ENCODE measurements at regions not wholly inside any gene's neighbourhood (a gene's known extent, or its start where the extent isn't known, plus 50 kb on each side); places are given as distances from the start of the nearest gene placed in this dataset.
"Not testable (repeated sequence)": the region's sequence is repeated elsewhere in the genome, so short reads cannot be mapped to it uniquely, and the experiment has no call there.

DNA sequence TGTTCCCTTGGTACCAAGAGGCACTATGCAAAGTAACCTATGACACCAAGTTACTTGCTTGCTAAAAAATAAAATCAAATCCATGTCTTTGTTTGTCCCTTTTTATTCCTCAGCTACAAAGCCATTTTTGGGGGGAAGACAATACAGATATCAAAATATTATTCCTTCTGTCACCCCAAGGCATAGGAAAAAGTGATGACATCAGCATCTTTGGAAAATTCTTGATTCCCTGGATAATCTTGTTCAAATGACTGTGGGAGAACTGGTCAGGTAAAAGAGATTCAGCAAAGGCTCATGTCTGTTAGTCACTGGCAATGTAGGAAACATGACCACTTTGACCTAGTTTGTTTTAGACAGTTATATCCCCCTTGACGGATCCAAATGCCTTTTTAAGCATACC lies 373.1 kb downstream of the MAT2B start:
- Histone ChIP-seq H3K9me3 (ENCODE audit: control insufficient read depth, insufficient read depth, low read depth, low read length) (no peaks in the 10 kb centered on the region), H3K36me3 (ENCODE audit: control insufficient read depth, insufficient read depth, low read length) (no peaks in the 10 kb centered on the region), H3K27me3 (ENCODE audit: control insufficient read depth, insufficient read depth, low read length) (no peaks in the 10 kb centered on the region), H3K4me3 (ENCODE audit: low read depth, low read length) (no peak overlapping the region), H3K27ac (ENCODE audit: low read depth, low read length) (no peak overlapping the region), H3K4me1 (ENCODE audit: control insufficient read depth, insufficient read depth, low read length) (no peaks in the 10 kb centered on the region), H3K9ac (ENCODE audit: low read length) (no peak overlapping the region)

DNA sequence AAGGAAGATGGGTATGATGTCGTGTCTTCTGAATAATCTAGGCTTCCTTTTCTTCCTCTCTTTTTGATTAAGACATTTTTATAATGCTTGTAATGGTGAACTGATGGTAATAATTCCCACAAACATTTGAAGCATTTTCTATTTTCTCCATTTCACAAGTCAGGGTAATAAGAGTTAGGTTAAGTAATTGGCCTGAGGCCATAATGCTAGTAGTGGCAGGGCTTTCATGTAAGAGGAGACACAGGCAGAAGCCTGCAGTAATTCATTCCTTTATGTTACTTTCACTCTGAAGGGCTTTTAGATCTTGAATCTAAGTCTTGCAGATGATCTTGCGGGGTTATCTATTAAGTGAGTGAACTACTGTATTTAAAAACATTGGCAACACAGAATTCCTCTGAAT lies 374.9 kb downstream of the MAT2B start:
- Histone ChIP-seq H3K36me3 (ENCODE audit: control insufficient read depth, insufficient read depth, low read length) (no peaks in the 10 kb centered on the region), H3K27ac (ENCODE audit: low read depth, low read length) (no peak overlapping the region), H3K27me3 (ENCODE audit: control insufficient read depth, insufficient read depth, low read length) (no peaks in the 10 kb centered on the region)

GRCh38 chr5:163885117-163885516 lies 379.7 kb downstream of the MAT2B start:
- no peak overlapping the region for H3K9ac ChIP-seq (ENCODE audit: low read length)
- H3K27ac ChIP-seq (ENCODE audit: low read depth, low read length), result no peak overlapping the region
- H3K9me3 ChIP-seq (ENCODE audit: control insufficient read depth, insufficient read depth, low read depth, low read length), result no peaks in the 10 kb centered on the region
- no peak overlapping the region for H3K4me3 ChIP-seq (ENCODE audit: low read depth, low read length)
- no peaks in the 10 kb centered on the region for H3K27me3 ChIP-seq (ENCODE audit: control insufficient read depth, insufficient read depth, low read length)
- H3K4me1 ChIP-seq (ENCODE audit: control insufficient read depth, insufficient read depth, low read length), result no peaks in the 10 kb centered on the region
- no peaks in the 10 kb centered on the region for H3K36me3 ChIP-seq (ENCODE audit: control insufficient read depth, insufficient read depth, low read length)

More for the DNA sequence above, 374.9 kb downstream of the MAT2B start:
- no peak overlapping the region for H3K4me3 ChIP-seq (ENCODE audit: low read depth, low read length)
- H3K4me1 ChIP-seq (ENCODE audit: control insufficient read depth, insufficient read depth, low read length), result no peaks in the 10 kb centered on the region
- no peak overlapping the region for H3K9ac ChIP-seq (ENCODE audit: low read length)
- H3K9me3 ChIP-seq (ENCODE audit: control insufficient read depth, insufficient read depth, low read depth, low read length), result no peaks in the 10 kb centered on the region

GRCh38 chr5:163887854-163888253 lies 382.4 kb downstream of the MAT2B start:
- Histone ChIP-seq H3K9ac (ENCODE audit: low read length) (no peak overlapping the region), H3K36me3 (ENCODE audit: control insufficient read depth, insufficient read depth, low read length) (no peaks in the 10 kb centered on the region), H3K27me3 (ENCODE audit: control insufficient read depth, insufficient read depth, low read length) (no peaks in the 10 kb centered on the region), H3K4me3 (ENCODE audit: low read depth, low read length) (no peak overlapping the region), H3K27ac (ENCODE audit: low read depth, low read length) (no peak overlapping the region), H3K4me1 (ENCODE audit: control insufficient read depth, insufficient read depth, low read length) (no peaks in the 10 kb centered on the region; the same call in 1 of the 2 replicates), H3K9me3 (ENCODE audit: control insufficient read depth, insufficient read depth, low read depth, low read length) (no peaks in the 10 kb centered on the region)

GRCh38 chr5:163888366-163888765 lies 382.9 kb downstream of the MAT2B start:
- no peaks in the 10 kb centered on the region for H3K9me3 ChIP-seq (ENCODE audit: control insufficient read depth, insufficient read depth, low read depth, low read length)
- no peaks in the 10 kb centered on the region for H3K36me3 ChIP-seq (ENCODE audit: control insufficient read depth, insufficient read depth, low read length)
- no peak overlapping the region for H3K4me3 ChIP-seq (ENCODE audit: low read depth, low read length)
- H3K27ac ChIP-seq (ENCODE audit: low read depth, low read length), result no peak overlapping the region
- no peak overlapping the region for H3K9ac ChIP-seq (ENCODE audit: low read length)
- no peaks in the 10 kb centered on the region; the same call in 1 of the 2 replicates for H3K4me1 ChIP-seq (ENCODE audit: control insufficient read depth, insufficient read depth, low read length)
- no peaks in the 10 kb centered on the region for H3K27me3 ChIP-seq (ENCODE audit: control insufficient read depth, insufficient read depth, low read length)

- H3K27me3 ChIP-seq (ENCODE audit: control insufficient read depth, insufficient read depth, low read length), result no peaks in the 10 kb centered on the region
- no peak overlapping the region for H3K9ac ChIP-seq (ENCODE audit: low read length)
- no peaks in the 10 kb centered on the region; the same call in 1 of the 2 replicates for H3K4me1 ChIP-seq (ENCODE audit: control insufficient read depth, insufficient read depth, low read length)
- H3K9me3 ChIP-seq (ENCODE audit: control insufficient read depth, insufficient read depth, low read depth, low read length), result no peaks in the 10 kb centered on the region
- H3K36me3 ChIP-seq (ENCODE audit: control insufficient read depth, insufficient read depth, low read length), result no peaks in the 10 kb centered on the region
- H3K4me3 ChIP-seq (ENCODE audit: low read depth, low read length), result no peak overlapping the region
- H3K27ac ChIP-seq (ENCODE audit: low read depth, low read length), result no peak overlapping the region
Measured at GRCh38 chr5:163889369-163889768, 383.9 kb downstream of the MAT2B start.

- H3K27me3 ChIP-seq (ENCODE audit: control insufficient read depth, insufficient read depth, low read length), result no peaks in the 10 kb centered on the region
- H3K9ac ChIP-seq (ENCODE audit: low read length), result no peak overlapping the region
Measured at GRCh38 chr5:163890261-163890660, 384.8 kb downstream of the MAT2B start.

DNA sequence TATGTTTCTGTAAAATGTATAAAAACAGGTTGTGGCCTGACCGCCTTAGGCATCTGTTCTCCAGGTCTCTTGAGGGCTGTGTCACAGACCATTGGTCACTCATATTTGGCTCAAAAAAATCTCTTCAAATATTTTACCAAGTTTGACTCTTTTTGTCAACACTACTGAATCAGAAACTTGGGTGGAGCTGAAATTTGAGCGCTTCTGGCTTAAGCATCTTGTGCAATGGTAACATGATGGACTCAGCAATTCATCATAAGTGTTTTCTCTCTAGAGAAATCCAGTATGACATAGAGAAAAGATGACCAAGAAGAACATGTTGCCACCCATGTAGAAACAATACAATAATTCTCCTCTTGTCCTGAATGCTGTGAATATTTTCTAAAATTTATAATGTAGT lies 387.9 kb downstream of the MAT2B start:
- no peak overlapping the region for H3K27ac ChIP-seq (ENCODE audit: low read depth, low read length)
- no peak overlapping the region for H3K4me3 ChIP-seq (ENCODE audit: low read depth, low read length)
- no peaks in the 10 kb centered on the region for H3K9me3 ChIP-seq (ENCODE audit: control insufficient read depth, insufficient read depth, low read depth, low read length)
- no peaks in the 10 kb centered on the region for H3K36me3 ChIP-seq (ENCODE audit: control insufficient read depth, insufficient read depth, low read length)
- H3K9ac ChIP-seq (ENCODE audit: low read length), result no peak overlapping the region
- H3K27me3 ChIP-seq (ENCODE audit: control insufficient read depth, insufficient read depth, low read length), result no peaks in the 10 kb centered on the region
- no peaks in the 10 kb centered on the region; the same call in 1 of the 2 replicates for H3K4me1 ChIP-seq (ENCODE audit: control insufficient read depth, insufficient read depth, low read length)

More at GRCh38 chr5:163890261-163890660, 384.8 kb downstream of the MAT2B start:
- Histone ChIP-seq H3K4me1 (ENCODE audit: control insufficient read depth, insufficient read depth, low read length) (no peaks in the 10 kb centered on the region; the same call in 1 of the 2 replicates), H3K36me3 (ENCODE audit: control insufficient read depth, insufficient read depth, low read length) (no peaks in the 10 kb centered on the region), H3K9me3 (ENCODE audit: control insufficient read depth, insufficient read depth, low read depth, low read length) (no peaks in the 10 kb centered on the region), H3K4me3 (ENCODE audit: low read depth, low read length) (no peak overlapping the region), H3K27ac (ENCODE audit: low read depth, low read length) (no peak overlapping the region)

DNA sequence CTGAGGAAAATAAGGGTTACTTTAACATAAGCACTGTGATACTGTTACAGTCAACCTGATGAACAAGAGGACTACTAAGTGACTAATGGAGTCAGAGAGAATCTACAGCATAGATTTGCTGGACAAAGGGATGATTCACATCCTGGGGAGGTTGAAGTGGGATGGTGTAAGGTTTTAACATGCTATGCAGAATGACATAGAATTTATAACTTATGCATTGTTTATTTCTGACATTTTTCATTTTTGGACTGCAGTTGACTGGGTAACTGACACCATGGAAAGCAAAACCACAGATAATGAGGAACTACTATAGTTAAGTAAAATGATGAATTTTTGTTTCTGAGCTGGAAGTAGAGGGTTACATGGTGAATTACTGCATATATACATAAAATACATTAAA lies 389.2 kb downstream of the MAT2B start:
- H3K4me1 ChIP-seq (ENCODE audit: control insufficient read depth, insufficient read depth, low read length), result no peaks in the 10 kb centered on the region; the same call in 1 of the 2 replicates
- no peaks in the 10 kb centered on the region for H3K27me3 ChIP-seq (ENCODE audit: control insufficient read depth, insufficient read depth, low read length)
- no peak overlapping the region for H3K9ac ChIP-seq (ENCODE audit: low read length)
- no peak overlapping the region for H3K4me3 ChIP-seq (ENCODE audit: low read depth, low read length)
- H3K36me3 ChIP-seq (ENCODE audit: control insufficient read depth, insufficient read depth, low read length), result no peaks in the 10 kb centered on the region
- H3K27ac ChIP-seq (ENCODE audit: low read depth, low read length), result no peak overlapping the region
- H3K9me3 ChIP-seq (ENCODE audit: control insufficient read depth, insufficient read depth, low read depth, low read length), result no peaks in the 10 kb centered on the region

DNA sequence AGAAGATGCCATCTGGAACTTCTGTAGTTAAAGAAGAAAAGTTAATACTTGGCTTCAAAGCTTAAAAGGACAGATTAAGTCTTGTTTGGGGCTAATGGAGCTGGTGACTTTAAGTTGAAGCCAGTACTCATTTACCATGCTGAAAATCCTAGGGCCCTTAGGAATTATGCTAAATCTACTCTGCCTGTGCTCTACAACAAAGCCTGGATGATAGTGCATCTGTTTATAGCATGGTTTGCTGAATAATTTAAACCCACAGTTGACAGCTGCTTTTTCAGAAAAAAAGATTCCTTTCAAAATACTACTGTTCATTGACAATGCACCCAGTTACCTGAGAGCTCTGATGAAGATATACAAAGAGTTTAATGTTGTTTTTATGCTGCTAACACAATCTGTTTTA lies 393.5 kb downstream of the MAT2B start:
- Histone ChIP-seq H3K27ac (ENCODE audit: low read depth, low read length) (no peak overlapping the region), H3K4me3 (ENCODE audit: low read depth, low read length) (no peak overlapping the region), H3K9me3 (ENCODE audit: control insufficient read depth, insufficient read depth, low read depth, low read length) (peaks cover 3% of the 10 kb centered on the region; the same call in 1 of the 2 replicates), H3K4me1 (ENCODE audit: control insufficient read depth, insufficient read depth, low read length) (no peaks in the 10 kb centered on the region; the same call in 1 of the 2 replicates), H3K27me3 (ENCODE audit: control insufficient read depth, insufficient read depth, low read length) (no peaks in the 10 kb centered on the region), H3K9ac (ENCODE audit: low read length) (no peak overlapping the region), H3K36me3 (ENCODE audit: control insufficient read depth, insufficient read depth, low read length) (no peaks in the 10 kb centered on the region)

DNA sequence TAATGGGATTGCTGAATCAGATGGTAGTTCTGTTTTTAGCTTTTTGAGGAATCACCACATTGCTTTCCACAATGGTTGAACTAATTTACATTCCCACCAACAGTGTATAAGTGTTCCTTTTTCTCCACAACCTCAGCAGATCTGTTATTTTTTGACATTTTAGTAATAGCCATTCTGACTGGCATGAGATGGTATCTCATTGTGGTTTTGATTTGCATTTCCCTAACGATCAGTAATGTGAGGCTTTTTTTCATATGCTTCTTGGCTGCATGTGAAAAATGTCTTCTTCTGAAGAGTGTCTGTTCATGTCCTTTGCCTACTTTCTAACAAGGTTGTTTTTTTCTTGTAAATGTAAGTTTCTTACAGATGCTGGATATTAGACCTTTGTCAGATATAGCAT lies 402.4 kb downstream of the MAT2B start:
- not testable (repeated sequence) for H3K9me3 ChIP-seq (ENCODE audit: control insufficient read depth, insufficient read depth, low read depth, low read length); H3K4me3 ChIP-seq (ENCODE audit: low read depth, low read length); H3K27ac ChIP-seq (ENCODE audit: low read depth, low read length); H3K4me1 ChIP-seq (ENCODE audit: control insufficient read depth, insufficient read depth, low read length); H3K36me3 ChIP-seq (ENCODE audit: control insufficient read depth, insufficient read depth, low read length); H3K9ac ChIP-seq (ENCODE audit: low read length); H3K27me3 ChIP-seq (ENCODE audit: control insufficient read depth, insufficient read depth, low read length)

- H3K27ac ChIP-seq (ENCODE audit: low read depth, low read length), result no peak overlapping the region
- no peak overlapping the region for H3K9ac ChIP-seq (ENCODE audit: low read length)
- H3K27me3 ChIP-seq (ENCODE audit: control insufficient read depth, insufficient read depth, low read length), result no peaks in the 10 kb centered on the region
- no peak overlapping the region for H3K4me3 ChIP-seq (ENCODE audit: low read depth, low read length)
- no peaks in the 10 kb centered on the region for H3K9me3 ChIP-seq (ENCODE audit: control insufficient read depth, insufficient read depth, low read depth, low read length)
- no peaks in the 10 kb centered on the region for H3K36me3 ChIP-seq (ENCODE audit: control insufficient read depth, insufficient read depth, low read length)
- no peaks in the 10 kb centered on the region for H3K4me1 ChIP-seq (ENCODE audit: control insufficient read depth, insufficient read depth, low read length)
Measured at GRCh38 chr5:163908253-163908652, 402.8 kb downstream of the MAT2B start.
